ENCODE measurements at regions not wholly inside any gene's neighbourhood (a gene's known extent, or its start where the extent isn't known, plus 50 kb on each side); places are given as distances from the start of the nearest gene placed in this dataset.

DNA sequence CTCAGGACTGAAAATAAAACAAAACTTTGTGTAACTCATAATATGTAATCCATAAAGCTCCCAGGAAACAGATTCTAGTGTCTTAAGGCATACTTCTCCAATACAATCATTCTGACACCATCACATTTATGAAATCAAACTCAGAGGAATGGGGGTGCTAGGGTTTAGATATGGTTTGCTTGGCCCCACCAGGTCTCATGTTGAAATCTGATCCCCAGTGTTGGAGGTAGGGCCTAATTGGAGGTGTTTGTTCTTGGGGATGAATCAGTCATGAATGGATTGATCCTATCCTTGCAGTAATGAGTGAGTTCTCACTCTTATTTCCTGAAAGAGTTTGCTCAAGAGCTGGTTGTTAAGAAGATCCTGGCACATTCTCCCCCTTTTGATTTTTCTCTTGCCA is 380.9 kb downstream of the ETS1 start:
- no peaks in the 10 kb centered on the region for H3K36me3 ChIP-seq
- no peaks in the 10 kb centered on the region for H3K9me3 ChIP-seq
- H3K27ac ChIP-seq: no peak overlapping the region
- H3K4me1 ChIP-seq: peaks cover 9 to 39% (median 27%) of the 10 kb centered on the region in 3 donors
- no peak overlapping the region for H3K4me3 ChIP-seq
- no peaks in the 10 kb centered on the region for H3K27me3 ChIP-seq
- no peak for DNase-seq
- intact Hi-C loops (cut with DNase I): no loop called here
- no peak for TF ChIP-seq POLR2A (IDR thresholded peaks at IDR 0.05)
- TF ChIP-seq, protein P1, sequence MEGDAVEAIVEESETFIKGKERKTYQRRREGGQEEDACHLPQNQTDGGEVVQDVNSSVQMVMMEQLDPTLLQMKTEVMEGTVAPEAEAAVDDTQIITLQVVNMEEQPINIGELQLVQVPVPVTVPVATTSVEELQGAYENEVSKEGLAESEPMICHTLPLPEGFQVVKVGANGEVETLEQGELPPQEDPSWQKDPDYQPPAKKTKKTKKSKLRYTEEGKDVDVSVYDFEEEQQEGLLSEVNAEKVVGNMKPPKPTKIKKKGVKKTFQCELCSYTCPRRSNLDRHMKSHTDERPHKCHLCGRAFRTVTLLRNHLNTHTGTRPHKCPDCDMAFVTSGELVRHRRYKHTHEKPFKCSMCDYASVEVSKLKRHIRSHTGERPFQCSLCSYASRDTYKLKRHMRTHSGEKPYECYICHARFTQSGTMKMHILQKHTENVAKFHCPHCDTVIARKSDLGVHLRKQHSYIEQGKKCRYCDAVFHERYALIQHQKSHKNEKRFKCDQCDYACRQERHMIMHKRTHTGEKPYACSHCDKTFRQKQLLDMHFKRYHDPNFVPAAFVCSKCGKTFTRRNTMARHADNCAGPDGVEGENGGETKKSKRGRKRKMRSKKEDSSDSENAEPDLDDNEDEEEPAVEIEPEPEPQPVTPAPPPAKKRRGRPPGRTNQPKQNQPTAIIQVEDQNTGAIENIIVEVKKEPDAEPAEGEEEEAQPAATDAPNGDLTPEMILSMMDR (IDR thresholded peaks at IDR 0.05): no peak

DNA sequence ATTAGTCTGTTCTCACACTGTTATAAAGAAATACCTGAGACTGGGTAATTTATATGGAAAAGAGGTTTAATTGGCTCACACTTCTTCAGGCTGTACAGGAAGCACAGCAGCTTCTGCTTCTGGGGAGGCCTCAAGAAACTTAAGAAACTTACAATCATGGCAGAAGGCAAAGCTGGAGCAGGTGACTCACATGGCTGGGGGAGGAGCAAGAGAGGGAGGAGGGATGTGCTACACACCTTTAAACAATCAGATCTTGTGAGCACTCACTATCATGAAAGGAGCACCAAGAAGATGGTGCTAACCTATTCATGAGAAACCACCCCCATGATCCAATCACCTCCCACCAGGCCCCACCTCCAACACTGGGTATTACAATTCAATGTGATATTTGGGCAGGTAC is 381.6 kb downstream of the ETS1 start:
- intact Hi-C loops (cut with DNase I): no loop called here

DNA sequence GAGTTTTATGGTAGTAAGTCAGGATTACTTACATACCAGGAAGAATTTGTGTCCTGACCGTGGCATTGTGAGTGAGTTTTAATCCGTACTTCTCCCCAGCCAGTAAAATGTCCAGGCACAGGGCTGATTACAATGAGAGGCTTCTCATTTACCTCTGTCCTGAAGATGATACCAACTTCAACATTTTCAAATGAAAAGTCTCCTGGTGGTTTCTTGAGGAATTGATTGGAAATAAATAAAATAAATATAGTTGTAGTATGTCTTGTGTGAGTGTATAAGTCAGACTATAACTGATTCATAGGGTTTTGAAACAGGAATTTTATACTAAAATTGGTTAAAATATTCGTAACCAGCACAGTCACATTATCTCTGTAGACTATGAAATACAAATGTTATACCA is 382.5 kb downstream of the ETS1 start:
- Histone ChIP-seq H3K4me1 (peaks cover 6 to 24% (median 13%) of the 10 kb centered on the region in 3 donors), H3K27me3 (no peaks in the 10 kb centered on the region), H3K4me3 (no peak overlapping the region), H3K27ac (no peak overlapping the region), H3K36me3 (no peaks in the 10 kb centered on the region), H3K9me3 (no peaks in the 10 kb centered on the region)
- 87 to 95% methylated on average over 3 of the region's 3 CpGs for WGBS, 2 donors
- DNase-seq: no peak
- no peak for TF ChIP-seq POLR2A (IDR thresholded peaks at IDR 0.05)
- TF ChIP-seq, protein P1 (IDR thresholded peaks at IDR 0.05): no peak
- intact Hi-C loops (cut with DNase I): no loop called here

More for the DNA sequence above, 381.6 kb downstream of the ETS1 start:
- Histone ChIP-seq H3K36me3 (no peaks in the 10 kb centered on the region), H3K9me3 (no peaks in the 10 kb centered on the region), H3K27me3 (no peaks in the 10 kb centered on the region), H3K4me3 (no peak overlapping the region), H3K27ac (no peak overlapping the region), H3K4me1 (peaks cover 9 to 33% (median 22%) of the 10 kb centered on the region in 3 donors)
- DNase-seq: no peak
- TF ChIP-seq, protein P1 (IDR thresholded peaks at IDR 0.05): no peak
- TF ChIP-seq POLR2A (IDR thresholded peaks at IDR 0.05): no peak

DNA sequence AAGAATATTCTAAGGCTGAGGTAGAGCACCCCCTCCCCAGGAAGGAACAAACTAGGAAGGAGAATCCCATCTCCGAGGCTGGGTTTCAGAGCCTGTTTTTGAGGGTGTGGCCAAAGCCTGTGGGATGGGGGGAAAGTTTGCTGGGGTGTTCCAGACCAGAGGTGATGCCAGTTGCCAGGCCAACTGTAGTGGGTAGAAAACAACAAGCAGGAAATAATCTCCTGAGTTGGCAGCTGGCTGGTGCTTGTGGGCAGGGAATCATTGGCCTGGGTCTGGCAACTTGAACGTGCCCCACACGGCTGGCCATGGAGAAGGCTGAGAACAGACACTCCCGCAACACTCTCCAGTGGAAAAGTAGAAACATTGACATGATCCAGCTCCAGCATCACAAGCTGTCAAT is 385.6 kb downstream of the ETS1 start:
- Histone ChIP-seq H3K4me3 (no peak overlapping the region), H3K9me3 (no peaks in the 10 kb centered on the region), H3K27ac (no peak overlapping the region), H3K27me3 (no peaks in the 10 kb centered on the region), H3K36me3 (no peaks in the 10 kb centered on the region), H3K4me1 (no peaks in the 10 kb centered on the region)
- TF ChIP-seq, protein P1 (IDR thresholded peaks at IDR 0.05): no peak
- TF ChIP-seq POLR2A (IDR thresholded peaks at IDR 0.05): no peak
- 72 to 84% methylated on average over 2 to 3 of the region's 4 CpGs for WGBS, 2 donors
- DNase-seq: no peak
- intact Hi-C loops (cut with DNase I): no loop called here

DNA sequence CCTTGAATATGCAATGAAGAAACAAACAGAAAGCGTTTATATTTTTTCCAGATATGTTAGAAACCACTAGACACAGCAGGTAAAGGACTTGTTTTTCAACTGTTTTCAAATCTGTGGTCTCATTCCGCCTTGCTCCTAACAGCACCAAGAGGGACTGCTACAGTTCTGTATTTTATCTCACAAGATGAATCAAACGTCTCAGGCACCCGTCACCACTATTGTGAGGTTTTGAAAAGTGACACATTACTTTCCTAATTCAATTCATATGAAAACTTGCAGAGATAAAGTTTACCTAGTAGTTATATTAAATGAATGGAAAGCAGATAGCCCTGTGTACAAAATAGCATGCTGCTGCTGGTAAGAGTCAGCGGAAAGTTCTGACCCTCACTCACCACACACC is 386.3 kb downstream of the ETS1 start:
- H3K9me3 ChIP-seq: no peaks in the 10 kb centered on the region
- H3K4me3 ChIP-seq: no peak overlapping the region
- no peaks in the 10 kb centered on the region for H3K27me3 ChIP-seq
- intact Hi-C loops (cut with DNase I): no loop called here
- TF ChIP-seq POLR2A (IDR thresholded peaks at IDR 0.05): no peak
- TF ChIP-seq, protein P1 (IDR thresholded peaks at IDR 0.05): no peak
- H3K4me1 ChIP-seq: no peaks in the 10 kb centered on the region
- no peak for DNase-seq
- no peaks in the 10 kb centered on the region for H3K36me3 ChIP-seq
- no peak overlapping the region for H3K27ac ChIP-seq
- WGBS, 2 donors: 83% methylated on average over 5 of the region's 5 CpGs
